NT2/D1 (cell line): ENCODE measurements at regions not wholly inside any gene's neighbourhood (a gene's known extent, or its start where the extent isn't known, plus 50 kb on each side); places are given as distances from the start of the nearest gene placed in this dataset.

Source experiments
- DNase-seq: peaks from one replicate; pipeline ENCODE4 v3.0.0-alpha.2; 2011; ENCODE audit warnings: low read depth, low spot score
- H3K27me3 ChIP-seq: 2 replicates; pipeline ENCODE4 v1.6.0; 2011; ENCODE audit warnings: mild to moderate bottlenecking; ENCODE audit not compliant: insufficient read length, insufficient read depth
- H3K36me3 ChIP-seq: 2 replicates; pipeline ENCODE4 v1.6.1; 2011; ENCODE audit warnings: mild to moderate bottlenecking, low read length, mixed read lengths; ENCODE audit not compliant: insufficient read depth, insufficient read length
- H3K4me1 ChIP-seq: 2 replicates; pipeline ENCODE4 v1.5.1; 2011; ENCODE audit not compliant: insufficient read depth, insufficient read length
- H3K4me3 ChIP-seq: 2 replicates; pipeline ENCODE4 v1.5.1; 2011; ENCODE audit warnings: low read depth; ENCODE audit not compliant: insufficient read length
- H3K9ac ChIP-seq: 2 replicates; pipeline ENCODE4 v1.6.0; 2011; ENCODE audit warnings: low read depth; ENCODE audit not compliant: insufficient read length
- H3K9me3 ChIP-seq: 2 replicates; pipeline ENCODE4 v1.5.1; 2011; ENCODE audit warnings: mild to moderate bottlenecking, low read length; ENCODE audit not compliant: insufficient read depth
- SUZ12 ChIP-seq: IDR thresholded peaks from 2 replicates; pipeline ENCODE4 v1.6.1; 2011; ENCODE audit not compliant: insufficient read length, insufficient read depth; ENCODE audit errors: extremely low read depth
- YY1 ChIP-seq: IDR thresholded peaks from 2 replicates; pipeline ENCODE4 v1.6.1; 2011; ENCODE audit not compliant: insufficient read length, insufficient read depth
- ZNF274 ChIP-seq: IDR thresholded peaks from 2 replicates; pipeline ENCODE4 v1.6.1; 2011; ENCODE audit warnings: mild to moderate bottlenecking, low read depth, low read length

DNA sequence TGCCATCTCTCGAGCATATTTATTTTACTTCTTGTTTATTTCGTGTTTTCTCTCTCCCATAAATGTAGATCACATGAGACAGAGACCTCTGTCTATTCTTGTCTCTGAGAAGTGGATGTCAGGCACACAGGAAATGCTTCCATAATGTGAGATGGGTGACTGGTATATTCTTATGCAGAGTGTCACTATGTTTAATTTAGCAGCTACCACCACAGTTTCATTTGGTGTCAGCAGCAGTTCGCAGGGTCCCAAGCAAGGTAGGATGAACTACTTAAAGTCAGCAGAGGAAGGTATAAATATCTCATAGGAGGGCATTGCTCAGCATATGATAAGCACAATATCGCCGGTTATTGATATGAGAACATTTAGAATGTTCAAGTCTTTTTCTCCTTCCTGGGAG, 180.9 kb upstream of the CNTN1 start:
- H3K36me3 ChIP-seq: no peaks in the 10 kb centered on the region
- H3K9me3 ChIP-seq: no peaks in the 10 kb centered on the region
- TF ChIP-seq YY1: no peak
- no peak for TF ChIP-seq ZNF274
- TF ChIP-seq SUZ12: no peak
- no peaks in the 10 kb centered on the region for H3K27me3 ChIP-seq
- H3K4me3 ChIP-seq: no peak overlapping the region
- no peak for DNase-seq
- no peak overlapping the region for H3K9ac ChIP-seq
- H3K4me1 ChIP-seq: no peaks in the 10 kb centered on the region

DNA sequence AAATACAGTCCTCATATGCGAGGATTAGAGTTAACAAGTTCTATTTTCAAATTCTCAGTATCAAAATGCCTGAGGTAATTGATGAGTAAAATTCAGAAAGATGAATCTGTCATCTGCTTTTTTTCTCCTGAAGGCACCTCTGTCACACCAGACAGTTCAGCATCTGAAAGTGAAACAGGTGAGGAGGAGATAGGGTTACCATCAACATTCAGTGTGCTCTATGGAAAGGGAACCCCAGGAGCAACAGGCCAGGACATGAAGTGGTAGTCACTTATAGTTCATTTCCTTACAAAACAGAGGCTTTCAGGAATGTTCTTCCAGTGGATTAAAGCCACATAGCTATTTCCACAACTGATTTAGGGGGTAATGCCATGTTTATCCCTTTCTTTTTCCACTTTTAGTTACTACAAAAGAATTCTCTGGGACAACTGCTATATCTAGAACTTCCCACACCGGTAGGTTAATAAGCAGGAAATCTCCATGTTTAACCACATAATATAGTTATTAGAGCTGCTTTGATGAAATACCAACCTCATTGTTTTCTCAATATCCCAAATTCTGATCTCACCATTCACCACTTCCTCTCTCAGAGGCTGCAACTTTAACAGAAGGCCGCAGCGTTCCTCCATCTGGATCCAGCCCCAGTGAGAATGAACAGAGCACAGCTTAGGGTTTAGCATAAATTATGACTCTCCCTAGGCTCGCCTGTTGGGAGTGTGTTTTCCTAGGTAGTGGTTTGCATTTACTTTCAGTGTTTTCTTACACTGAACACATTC, 177.0 kb upstream of the CNTN1 start:
- no peak for DNase-seq
- Histone ChIP-seq H3K9ac (no peak overlapping the region), H3K9me3 (no peaks in the 10 kb centered on the region), H3K36me3 (no peaks in the 10 kb centered on the region), H3K4me3 (no peak overlapping the region), H3K27me3 (no peaks in the 10 kb centered on the region), H3K4me1 (no peaks in the 10 kb centered on the region)
- TF ChIP-seq YY1 (no peak), SUZ12 (no peak), ZNF274 (no peak)

DNA sequence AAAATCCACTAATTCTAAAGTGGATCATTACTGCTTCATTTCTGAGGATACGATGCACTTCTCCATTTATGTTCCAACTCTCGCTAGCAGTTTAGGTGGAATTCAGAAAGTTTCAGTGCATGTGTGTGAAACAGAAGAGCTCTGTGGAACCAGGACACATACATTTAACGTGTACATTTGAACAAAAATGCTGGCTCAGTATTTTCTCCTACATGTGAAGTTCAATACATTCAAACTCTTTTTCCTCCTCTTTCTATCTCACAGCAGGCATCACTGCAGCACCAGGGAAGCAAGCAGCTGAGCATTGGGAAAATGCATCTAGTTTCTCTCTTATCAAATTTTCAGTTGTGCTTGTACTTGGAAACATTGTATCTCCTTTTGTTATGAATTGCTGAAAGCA, 169.4 kb upstream of the CNTN1 start:
- no peaks in the 10 kb centered on the region for H3K36me3 ChIP-seq

DNA sequence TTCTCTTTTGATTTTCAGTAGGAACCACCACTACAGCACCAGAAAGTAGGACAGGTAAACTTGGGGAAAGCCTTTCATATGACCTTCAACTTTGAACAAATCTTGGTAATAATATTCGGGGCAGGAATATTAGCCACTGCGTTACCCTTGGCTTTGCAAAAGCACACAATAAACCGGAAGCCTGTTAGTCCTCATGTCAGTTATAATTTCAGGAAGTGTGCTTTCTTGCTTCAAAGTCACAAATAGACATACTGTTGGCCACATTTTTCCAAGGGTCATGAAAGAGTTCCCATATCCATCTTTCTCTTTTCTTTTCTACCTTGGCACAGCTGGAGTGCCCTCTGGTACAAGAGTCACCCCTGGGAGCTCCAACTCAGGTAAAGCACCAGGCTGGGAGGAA, 167.2 kb upstream of the CNTN1 start:
- Histone ChIP-seq H3K4me1 (no peaks in the 10 kb centered on the region), H3K27me3 (no peaks in the 10 kb centered on the region), H3K4me3 (no peak overlapping the region), H3K9me3 (no peaks in the 10 kb centered on the region), H3K36me3 (no peaks in the 10 kb centered on the region), H3K9ac (no peak overlapping the region)
- TF ChIP-seq ZNF274: no peak
- TF ChIP-seq YY1: no peak
- TF ChIP-seq SUZ12: no peak
- no peak for DNase-seq

More for the DNA sequence above, 169.4 kb upstream of the CNTN1 start:
- Histone ChIP-seq H3K9me3 (no peaks in the 10 kb centered on the region), H3K9ac (no peak overlapping the region), H3K4me3 (no peak overlapping the region), H3K4me1 (no peaks in the 10 kb centered on the region), H3K27me3 (no peaks in the 10 kb centered on the region)
- DNase-seq: no peak
- no peak for TF ChIP-seq SUZ12
- TF ChIP-seq ZNF274: no peak
- TF ChIP-seq YY1: no peak

DNA sequence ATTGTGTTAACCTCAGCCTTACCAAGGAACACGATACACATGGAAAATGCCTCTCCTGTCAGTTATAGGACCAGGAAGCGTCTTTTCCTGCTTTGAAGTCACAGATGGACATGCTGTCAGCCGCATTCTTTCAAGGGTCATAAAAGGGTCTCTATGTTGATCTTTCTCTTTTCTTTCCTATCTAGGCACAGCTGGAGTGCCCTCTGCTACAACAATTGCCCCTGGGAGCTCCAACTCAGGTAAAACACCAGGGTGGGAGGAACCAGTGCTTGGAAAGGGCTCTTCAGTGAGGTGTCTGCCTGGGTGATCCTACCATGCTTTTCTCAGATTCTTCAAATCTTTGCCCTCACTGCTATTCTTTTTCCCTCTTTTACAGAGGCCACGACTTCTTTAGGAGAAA, 157.4 kb upstream of the CNTN1 start:
- H3K9me3 ChIP-seq: no peaks in the 10 kb centered on the region
- no peak for DNase-seq
- no peak overlapping the region for H3K4me3 ChIP-seq
- TF ChIP-seq YY1 (no peak), ZNF274 (no peak), SUZ12 (no peak)
- no peaks in the 10 kb centered on the region for H3K36me3 ChIP-seq
- H3K9ac ChIP-seq: no peak overlapping the region
- H3K27me3 ChIP-seq: no peaks in the 10 kb centered on the region
- no peaks in the 10 kb centered on the region for H3K4me1 ChIP-seq

DNA sequence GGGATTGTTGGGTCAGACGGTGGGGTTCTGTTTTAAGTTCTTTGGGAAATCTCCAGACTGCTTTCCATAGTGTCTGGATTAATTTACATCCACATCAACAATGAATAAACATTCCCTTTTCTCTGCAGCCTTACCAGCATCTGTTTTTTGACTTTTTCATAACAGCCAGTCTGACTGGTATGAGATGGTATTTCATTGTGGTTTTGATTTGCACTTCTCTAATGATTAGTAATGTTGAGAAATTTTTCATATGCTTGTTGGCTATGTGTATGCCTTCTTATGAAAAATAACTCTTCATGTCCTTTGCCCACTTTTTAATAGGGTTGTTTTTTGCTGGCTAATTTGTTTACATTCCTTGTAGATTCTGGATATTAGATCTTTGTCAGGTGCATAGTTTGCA, 140.8 kb upstream of the CNTN1 start:
- Histone ChIP-seq H3K9me3 (no peaks in the 10 kb centered on the region), H3K9ac (no peak overlapping the region), H3K4me3 (no peak overlapping the region), H3K4me1 (no peaks in the 10 kb centered on the region), H3K36me3 (no peaks in the 10 kb centered on the region), H3K27me3 (no peaks in the 10 kb centered on the region)
- no peak for DNase-seq
- TF ChIP-seq SUZ12: no peak
- TF ChIP-seq YY1: no peak
- TF ChIP-seq ZNF274: no peak

DNA sequence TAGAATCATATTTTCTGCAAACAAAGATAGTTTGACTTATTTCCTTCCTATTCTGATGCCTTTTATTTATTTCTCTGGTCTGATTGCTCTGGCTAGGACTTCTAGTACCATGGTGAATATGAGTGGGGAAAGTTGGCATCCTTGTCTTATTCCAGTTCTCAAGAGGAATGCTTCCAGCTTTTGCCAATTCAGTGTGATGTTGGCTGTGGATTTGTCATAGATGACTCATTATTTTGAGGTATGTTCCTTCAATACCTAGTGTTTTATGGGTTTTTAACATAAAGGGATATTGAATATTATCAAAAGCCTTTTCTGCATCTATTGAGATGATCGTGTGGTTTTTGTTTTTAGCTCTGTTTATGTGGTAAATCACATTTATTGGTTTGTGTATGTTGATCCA, 139.4 kb upstream of the CNTN1 start:
- H3K4me3 ChIP-seq: no peak overlapping the region
- no peaks in the 10 kb centered on the region for H3K9me3 ChIP-seq
- H3K4me1 ChIP-seq: no peaks in the 10 kb centered on the region
- no peaks in the 10 kb centered on the region for H3K27me3 ChIP-seq
- H3K36me3 ChIP-seq: no peaks in the 10 kb centered on the region
- H3K9ac ChIP-seq: no peak overlapping the region
- TF ChIP-seq YY1 (no peak), ZNF274 (no peak), SUZ12 (no peak)
- no peak for DNase-seq
